ENCODE measurements at regions not wholly inside any gene's neighbourhood (a gene's known extent, or its start where the extent isn't known, plus 50 kb on each side); places are given as distances from the start of the nearest gene placed in this dataset.

GRCh38 chr22:49270595-49271368 is 556.9 kb downstream of the BRD1 start:
- TF ChIP-seq CTCF (IDR thresholded peaks at IDR 0.05; ENCODE audit: control insufficient read depth, extremely low read depth, insufficient read depth) = no peak
- DNase-seq (ENCODE audit: low read depth) = no peak
- H3K4me3 ChIP-seq (ENCODE audit: low read depth, low read length) = no peak overlapping the region

- no peak for TF ChIP-seq CTCF (IDR thresholded peaks at IDR 0.05; ENCODE audit: control insufficient read depth, extremely low read depth, insufficient read depth)
- H3K4me3 ChIP-seq (ENCODE audit: low read depth, low read length) = no peak overlapping the region
- no peak for DNase-seq (ENCODE audit: low read depth)
Measured at GRCh38 chr22:49269928-49270327, 557.7 kb downstream of the BRD1 start.

GRCh38 chr22:49269371-49269770 is 558.3 kb downstream of the BRD1 start:
- no peak for DNase-seq (ENCODE audit: low read depth)
- TF ChIP-seq CTCF (IDR thresholded peaks at IDR 0.05; ENCODE audit: control insufficient read depth, extremely low read depth, insufficient read depth) = no peak
- H3K4me3 ChIP-seq (ENCODE audit: low read depth, low read length) = no peak overlapping the region

GRCh38 chr22:49268924-49269323 is 558.7 kb downstream of the BRD1 start:
- no peak for TF ChIP-seq CTCF (IDR thresholded peaks at IDR 0.05; ENCODE audit: control insufficient read depth, extremely low read depth, insufficient read depth)
- H3K4me3 ChIP-seq (ENCODE audit: low read depth, low read length) = no peak overlapping the region
- DNase-seq (ENCODE audit: low read depth) = no peak

- no peak overlapping the region for H3K4me3 ChIP-seq (ENCODE audit: low read depth, low read length)
- TF ChIP-seq CTCF (IDR thresholded peaks at IDR 0.05; ENCODE audit: control insufficient read depth, extremely low read depth, insufficient read depth) = no peak
- DNase-seq (ENCODE audit: low read depth) = no peak
Measured at GRCh38 chr22:49267996-49268395, 559.7 kb downstream of the BRD1 start.

GRCh38 chr22:49266561-49267519 is 560.8 kb downstream of the BRD1 start:
- no peak overlapping the region for H3K4me3 ChIP-seq (ENCODE audit: low read depth, low read length)
- TF ChIP-seq CTCF (IDR thresholded peaks at IDR 0.05; ENCODE audit: control insufficient read depth, extremely low read depth, insufficient read depth) = no peak
- no peak for DNase-seq (ENCODE audit: low read depth)
